HK-2 (cell line): ENCODE measurements at regions not wholly inside any gene's neighbourhood (a gene's known extent, or its start where the extent isn't known, plus 50 kb on each side); places are given as distances from the start of the nearest gene placed in this dataset.
A peak's percentile ranks its signal among the peaks of the same experiment; 100 is the strongest.
"Not testable (repeated sequence)": the region's sequence is repeated elsewhere in the genome, so short reads cannot be mapped to it uniquely, and the experiment has no call there.

ENCODE experiments used
- DNase-seq: peaks from one replicate; pipeline ENCODE4 v3.0.0-alpha.2; 2018; ENCODE audit not compliant: unreplicated experiment

- DNase-seq = no peak
Observed at GRCh38 chr2:111665551-111666116, 218.4 kb downstream of the ANAPC1 start.

- DNase-seq = no peak
Observed at GRCh38 chr2:111666160-111666559, 217.8 kb downstream of the ANAPC1 start.

GRCh38 chr2:111667001-111667400 is 217.0 kb downstream of the ANAPC1 start:
- DNase-seq = no peak

- DNase-seq = peak; percentile 24
Observed at GRCh38 chr2:111667542-111668273, 216.3 kb downstream of the ANAPC1 start.

- no peak for DNase-seq
Observed at GRCh38 chr2:111668274-111668616, 215.7 kb downstream of the ANAPC1 start.

- DNase-seq = no peak
Observed at GRCh38 chr2:111668741-111669140, 215.3 kb downstream of the ANAPC1 start.

GRCh38 chr2:111669928-111670695 is 213.9 kb downstream of the ANAPC1 start:
- DNase-seq = no peak

- DNase-seq = no peak
Observed at GRCh38 chr2:111670776-111671175, 213.2 kb downstream of the ANAPC1 start.

GRCh38 chr2:111671426-111672150 is 212.4 kb downstream of the ANAPC1 start:
- no peak for DNase-seq

GRCh38 chr2:111672641-111673040 is 211.4 kb downstream of the ANAPC1 start:
- not testable (repeated sequence) for DNase-seq

- DNase-seq = no peak
Observed at GRCh38 chr2:111673526-111673925, 210.5 kb downstream of the ANAPC1 start.

- no peak for DNase-seq
Observed at GRCh38 chr2:111675419-111676194, 208.4 kb downstream of the ANAPC1 start.

- no peak for DNase-seq
Observed at GRCh38 chr2:111676291-111676822, 207.6 kb downstream of the ANAPC1 start.

- no peak for DNase-seq
Observed at GRCh38 chr2:111678161-111678560, 205.8 kb downstream of the ANAPC1 start.

- no peak for DNase-seq
Observed at GRCh38 chr2:111678651-111679050, 205.3 kb downstream of the ANAPC1 start.

- no peak for DNase-seq
Observed at GRCh38 chr2:111679202-111679601, 204.8 kb downstream of the ANAPC1 start.

- DNase-seq = no peak
Observed at GRCh38 chr2:111684611-111685010, 199.4 kb downstream of the ANAPC1 start.

GRCh38 chr2:111685342-111685741 is 198.7 kb downstream of the ANAPC1 start:
- no peak for DNase-seq

GRCh38 chr2:111686994-111687393 is 197.0 kb downstream of the ANAPC1 start:
- no peak for DNase-seq

- DNase-seq = no peak
Observed at GRCh38 chr2:111687911-111688310, 196.1 kb downstream of the ANAPC1 start.

GRCh38 chr2:111688482-111688881 is 195.5 kb downstream of the ANAPC1 start:
- no peak for DNase-seq
